GM12875 (cell line): ENCODE measurements at regions not wholly inside any gene's neighbourhood (a gene's known extent, or its start where the extent isn't known, plus 50 kb on each side); places are given as distances from the start of the nearest gene placed in this dataset.
"Not testable (repeated sequence)": the region's sequence is repeated elsewhere in the genome, so short reads cannot be mapped to it uniquely, and the experiment has no call there.

Source experiments
- H3K4me3 ChIP-seq: one replicate; pipeline ENCODE4 v1.5.1; 2011; ENCODE audit warnings: low read depth, low read length, control low read depth
- TF ChIP-seq, protein P1 (sequence below): IDR thresholded peaks from 2 replicates; pipeline ENCODE4 v1.5.1; 2011; ENCODE audit warnings: low read depth, mild to moderate bottlenecking, control low read depth, inconsistent platforms, low read length, moderate library complexity, borderline replicate concordance; ENCODE audit not compliant: insufficient read depth

DNA sequence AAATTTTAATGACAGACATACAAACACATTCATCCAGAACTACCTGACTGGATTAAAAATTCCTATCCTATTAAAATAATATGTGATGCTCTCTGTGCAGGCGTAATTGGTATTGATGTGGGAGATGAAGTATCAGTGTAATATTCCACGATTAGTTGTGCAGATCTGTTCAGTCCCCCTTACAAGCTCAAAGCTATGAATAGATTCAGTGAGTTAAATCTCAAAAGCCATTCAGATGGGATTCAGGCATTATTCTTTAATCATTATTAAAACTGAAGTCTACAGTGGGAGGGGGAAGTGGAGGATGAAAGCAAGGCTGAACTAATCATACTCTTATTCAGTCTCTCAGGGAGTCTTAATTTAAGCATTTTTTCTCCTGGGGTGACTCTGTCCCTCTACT lies 855.8 kb downstream of the EFNA5 start:
- TF ChIP-seq, protein P1, sequence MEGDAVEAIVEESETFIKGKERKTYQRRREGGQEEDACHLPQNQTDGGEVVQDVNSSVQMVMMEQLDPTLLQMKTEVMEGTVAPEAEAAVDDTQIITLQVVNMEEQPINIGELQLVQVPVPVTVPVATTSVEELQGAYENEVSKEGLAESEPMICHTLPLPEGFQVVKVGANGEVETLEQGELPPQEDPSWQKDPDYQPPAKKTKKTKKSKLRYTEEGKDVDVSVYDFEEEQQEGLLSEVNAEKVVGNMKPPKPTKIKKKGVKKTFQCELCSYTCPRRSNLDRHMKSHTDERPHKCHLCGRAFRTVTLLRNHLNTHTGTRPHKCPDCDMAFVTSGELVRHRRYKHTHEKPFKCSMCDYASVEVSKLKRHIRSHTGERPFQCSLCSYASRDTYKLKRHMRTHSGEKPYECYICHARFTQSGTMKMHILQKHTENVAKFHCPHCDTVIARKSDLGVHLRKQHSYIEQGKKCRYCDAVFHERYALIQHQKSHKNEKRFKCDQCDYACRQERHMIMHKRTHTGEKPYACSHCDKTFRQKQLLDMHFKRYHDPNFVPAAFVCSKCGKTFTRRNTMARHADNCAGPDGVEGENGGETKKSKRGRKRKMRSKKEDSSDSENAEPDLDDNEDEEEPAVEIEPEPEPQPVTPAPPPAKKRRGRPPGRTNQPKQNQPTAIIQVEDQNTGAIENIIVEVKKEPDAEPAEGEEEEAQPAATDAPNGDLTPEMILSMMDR = no peak
- H3K4me3 ChIP-seq = no peak overlapping the region

DNA sequence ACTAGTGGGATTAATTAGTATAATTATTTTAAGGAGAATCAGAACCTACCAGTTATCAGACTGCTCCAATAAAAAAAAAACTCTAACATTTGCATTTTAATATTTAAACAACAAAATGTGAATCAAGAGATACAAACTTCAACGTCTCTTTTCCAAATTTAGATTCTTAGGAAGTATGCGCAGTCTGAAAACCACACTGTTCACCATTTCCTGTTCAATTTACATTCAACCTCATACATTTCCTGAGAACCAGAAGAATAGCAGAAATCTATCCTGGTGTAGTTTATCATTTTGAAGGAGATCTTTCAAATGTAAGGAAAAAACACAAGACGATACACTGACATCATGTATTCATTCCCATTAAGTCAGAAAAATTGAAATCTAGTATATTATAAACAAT lies 869.2 kb downstream of the EFNA5 start:
- no peak overlapping the region for H3K4me3 ChIP-seq
- TF ChIP-seq, protein P1 = no peak

DNA sequence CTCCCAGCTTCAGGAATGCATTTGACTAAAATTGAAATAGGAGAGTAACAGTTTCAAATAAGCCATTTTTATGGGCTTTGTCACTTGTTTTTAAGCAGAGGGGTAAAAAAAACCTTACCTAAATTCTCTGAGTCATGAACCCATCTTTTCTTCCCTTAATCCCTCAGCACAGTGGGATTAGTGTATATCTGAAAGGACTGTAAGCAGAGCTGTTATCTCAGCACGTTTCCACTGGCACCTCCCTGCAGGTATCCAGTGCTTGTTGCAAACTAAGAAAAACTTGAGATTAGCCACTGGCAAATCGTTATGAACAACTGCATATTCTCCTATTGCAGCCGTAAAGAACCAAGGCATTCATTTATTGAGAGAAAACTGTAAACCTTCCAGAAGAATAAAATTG lies 872.7 kb downstream of the EFNA5 start:
- TF ChIP-seq, protein P1 = no peak

DNA sequence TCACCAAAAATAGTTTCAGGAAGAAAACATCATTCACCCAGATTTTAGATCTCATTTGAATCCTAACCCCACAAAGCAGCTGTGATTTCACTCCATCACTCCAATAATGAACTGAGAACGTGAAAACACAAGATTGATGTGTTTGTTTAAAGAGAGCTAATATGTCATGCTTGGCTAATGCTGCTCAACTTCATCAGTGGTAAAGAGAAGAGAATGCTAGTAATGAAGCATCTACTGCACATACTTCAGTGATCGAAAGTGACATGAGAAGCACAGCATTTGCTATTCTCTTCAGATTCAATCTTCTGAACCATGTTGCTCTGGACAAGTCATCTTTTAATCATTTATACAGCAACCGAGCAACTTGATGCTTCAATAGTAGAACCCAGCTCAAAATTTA lies 874.7 kb downstream of the EFNA5 start:
- H3K4me3 ChIP-seq = no peak overlapping the region
- TF ChIP-seq, protein P1 = no peak

More for the DNA sequence above, 872.7 kb downstream of the EFNA5 start:
- H3K4me3 ChIP-seq = no peak overlapping the region

DNA sequence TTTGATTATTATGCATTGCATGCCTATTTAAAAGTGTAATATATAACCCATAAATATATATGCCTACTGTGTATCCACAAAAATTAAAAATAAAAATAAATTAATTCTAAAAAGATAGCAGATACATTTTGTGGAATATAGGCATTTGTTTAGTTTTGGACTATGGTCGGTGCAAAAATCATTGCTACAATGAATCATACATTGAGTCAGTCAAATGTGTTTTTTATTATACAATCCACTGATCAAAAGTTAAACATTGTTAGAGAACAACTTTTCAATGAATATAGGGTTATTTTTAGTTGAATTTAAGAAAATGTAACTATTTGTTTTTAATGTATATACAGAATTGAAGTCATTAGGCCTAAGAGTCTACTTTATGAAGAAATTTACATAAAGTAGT lies 885.9 kb downstream of the EFNA5 start:
- TF ChIP-seq, protein P1 = no peak
- H3K4me3 ChIP-seq = no peak overlapping the region

DNA sequence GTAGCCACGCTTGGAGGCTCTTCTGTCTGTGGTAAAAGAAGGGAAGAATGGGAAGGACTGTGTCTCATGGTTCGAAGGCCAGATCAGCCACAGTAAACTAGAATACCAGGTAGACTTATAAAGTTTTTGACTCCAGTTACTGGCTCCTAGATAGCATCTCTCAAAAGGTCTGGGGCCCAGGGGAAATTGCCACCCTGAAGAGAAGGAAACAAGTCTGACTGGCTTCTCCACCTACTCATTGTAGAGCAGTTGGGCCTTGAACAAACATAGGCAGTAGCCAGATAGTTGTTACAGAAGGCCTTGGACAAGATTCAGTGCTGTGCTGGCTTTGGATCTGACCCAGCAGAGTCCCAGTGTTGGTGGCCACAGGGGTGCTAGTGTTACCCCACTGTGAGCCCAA lies 890.4 kb downstream of the EFNA5 start:
- H3K4me3 ChIP-seq = no peak overlapping the region
- TF ChIP-seq, protein P1 = no peak

DNA sequence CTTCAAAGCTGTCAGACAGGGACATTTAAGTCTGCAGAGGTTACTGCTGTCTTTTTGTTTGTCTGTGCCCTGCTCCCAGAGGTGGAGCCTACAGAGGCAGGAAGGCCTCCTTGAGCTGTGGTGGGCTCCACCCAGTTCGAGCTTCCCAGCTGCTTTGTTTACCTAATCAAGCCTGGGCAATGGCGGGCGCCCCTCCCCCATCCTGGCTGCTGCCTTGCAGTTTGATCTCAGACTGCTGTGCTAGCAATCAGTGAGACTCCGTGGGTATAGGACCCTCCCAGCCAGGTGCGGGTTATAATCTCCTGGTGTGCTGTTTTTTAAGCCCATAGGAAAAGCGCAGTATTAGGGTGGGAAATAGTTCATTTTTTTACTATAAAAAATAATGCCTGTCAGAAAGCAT lies 894.2 kb downstream of the EFNA5 start:
- H3K4me3 ChIP-seq = not testable (repeated sequence)

DNA sequence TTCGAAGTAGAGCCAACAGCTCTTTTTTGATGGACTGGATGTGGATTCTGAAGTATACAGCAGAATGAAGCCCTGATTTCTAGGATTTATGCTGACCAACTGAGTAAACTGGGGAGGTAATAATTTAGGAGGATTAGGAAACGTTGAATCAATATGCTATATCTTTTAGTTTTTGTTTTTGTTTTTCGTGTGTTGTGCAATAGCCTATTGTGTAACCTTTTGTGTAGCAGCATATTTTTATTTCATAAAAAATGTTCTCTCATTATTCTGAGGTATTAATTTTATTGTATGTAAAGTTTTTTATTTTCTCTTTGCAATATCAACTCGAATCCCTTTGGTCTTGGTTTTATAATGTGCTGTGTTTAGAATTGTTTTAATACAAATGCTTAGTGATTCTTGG lies 902.3 kb downstream of the EFNA5 start:
- no peak overlapping the region for H3K4me3 ChIP-seq
- TF ChIP-seq, protein P1 = no peak
